NB4 (cell line): ENCODE measurements at regions not wholly inside any gene's neighbourhood (a gene's known extent, or its start where the extent isn't known, plus 50 kb on each side); places are given as distances from the start of the nearest gene placed in this dataset.
"Not testable (repeated sequence)": the region's sequence is repeated elsewhere in the genome, so short reads cannot be mapped to it uniquely, and the experiment has no call there.

Experiments
- DNase-seq: peaks from one replicate; pipeline ENCODE4 v3.0.0; 2010; ENCODE audit warnings: low read depth
- H3K4me3 ChIP-seq: one replicate; pipeline ENCODE4 v1.5.1; 2011; ENCODE audit warnings: mild to moderate bottlenecking, low read depth, low read length, moderate library complexity
- MYC ChIP-seq: IDR thresholded peaks from 2 replicates; pipeline ENCODE4 v1.6.1; 2011; ENCODE audit warnings: low read depth, low read length
- POLR2A ChIP-seq: IDR thresholded peaks from 2 replicates; pipeline ENCODE4 v1.6.1; 2011; ENCODE audit warnings: mild to moderate bottlenecking; ENCODE audit not compliant: insufficient read length; ENCODE audit errors: extremely low read depth
- TF ChIP-seq, protein P1 (sequence below): IDR thresholded peaks from one replicate; pipeline ENCODE4 v1.5.1; 2012; ENCODE audit warnings: low read depth, low read length
- TF ChIP-seq, protein P2 (sequence below): IDR thresholded peaks from 2 replicates; pipeline ENCODE4 v1.6.1; 2011; ENCODE audit warnings: low read depth, low read length

DNA sequence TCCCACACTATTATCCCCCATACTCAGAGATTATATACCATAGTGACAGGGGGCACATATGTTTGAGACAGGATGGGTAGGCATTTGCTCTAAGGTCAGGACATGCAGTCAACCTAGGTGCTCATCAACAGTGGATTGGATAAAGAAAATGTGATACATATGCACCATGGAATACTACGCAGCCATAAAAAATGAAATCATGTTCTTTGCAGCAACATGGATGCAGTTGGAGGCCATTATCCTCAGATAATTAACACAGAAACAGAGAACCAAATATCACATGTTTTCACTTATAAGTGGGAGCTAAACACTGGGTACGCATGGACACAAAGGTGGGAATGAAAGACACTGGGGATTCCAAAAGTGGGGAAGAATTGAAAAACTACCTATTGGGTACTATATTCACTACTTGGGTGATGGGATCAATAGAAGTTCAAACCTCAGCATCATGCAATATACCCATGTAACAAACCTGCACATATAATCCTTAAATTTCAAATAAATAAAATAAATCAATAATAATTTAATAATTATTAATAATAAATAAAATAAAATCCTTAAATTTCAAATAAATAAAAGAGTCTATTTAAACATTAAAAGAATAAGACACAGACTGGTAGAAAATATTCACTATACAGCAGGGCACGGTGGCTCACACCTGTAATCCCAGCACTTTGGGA lies 160.1 kb upstream of the CNOT2 start:
- no peak for TF ChIP-seq MYC
- TF ChIP-seq POLR2A = no peak
- TF ChIP-seq, protein P1, sequence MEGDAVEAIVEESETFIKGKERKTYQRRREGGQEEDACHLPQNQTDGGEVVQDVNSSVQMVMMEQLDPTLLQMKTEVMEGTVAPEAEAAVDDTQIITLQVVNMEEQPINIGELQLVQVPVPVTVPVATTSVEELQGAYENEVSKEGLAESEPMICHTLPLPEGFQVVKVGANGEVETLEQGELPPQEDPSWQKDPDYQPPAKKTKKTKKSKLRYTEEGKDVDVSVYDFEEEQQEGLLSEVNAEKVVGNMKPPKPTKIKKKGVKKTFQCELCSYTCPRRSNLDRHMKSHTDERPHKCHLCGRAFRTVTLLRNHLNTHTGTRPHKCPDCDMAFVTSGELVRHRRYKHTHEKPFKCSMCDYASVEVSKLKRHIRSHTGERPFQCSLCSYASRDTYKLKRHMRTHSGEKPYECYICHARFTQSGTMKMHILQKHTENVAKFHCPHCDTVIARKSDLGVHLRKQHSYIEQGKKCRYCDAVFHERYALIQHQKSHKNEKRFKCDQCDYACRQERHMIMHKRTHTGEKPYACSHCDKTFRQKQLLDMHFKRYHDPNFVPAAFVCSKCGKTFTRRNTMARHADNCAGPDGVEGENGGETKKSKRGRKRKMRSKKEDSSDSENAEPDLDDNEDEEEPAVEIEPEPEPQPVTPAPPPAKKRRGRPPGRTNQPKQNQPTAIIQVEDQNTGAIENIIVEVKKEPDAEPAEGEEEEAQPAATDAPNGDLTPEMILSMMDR = no peak
- TF ChIP-seq, protein P2, sequence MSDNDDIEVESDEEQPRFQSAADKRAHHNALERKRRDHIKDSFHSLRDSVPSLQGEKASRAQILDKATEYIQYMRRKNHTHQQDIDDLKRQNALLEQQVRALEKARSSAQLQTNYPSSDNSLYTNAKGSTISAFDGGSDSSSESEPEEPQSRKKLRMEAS = no peak
- DNase-seq = no peak
- H3K4me3 ChIP-seq = no peak overlapping the region

DNA sequence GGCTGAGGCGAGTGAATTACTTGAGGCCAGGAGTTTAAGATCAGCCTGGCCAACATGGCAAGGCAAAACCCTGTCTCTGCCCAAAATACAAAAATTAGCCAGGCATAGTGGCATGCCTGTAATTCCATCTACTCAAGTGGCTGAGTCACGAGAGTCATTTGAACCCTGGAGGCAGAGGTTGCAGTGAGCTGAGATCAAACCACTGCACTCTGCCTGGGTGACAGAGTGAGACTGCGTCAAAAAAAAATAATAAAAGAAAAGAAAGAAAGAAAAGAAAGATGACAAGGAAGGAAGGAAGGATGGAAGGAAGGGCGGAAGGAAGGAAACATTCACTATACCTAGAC lies 159.6 kb upstream of the CNOT2 start:
- TF ChIP-seq, protein P1 = no peak
- TF ChIP-seq, protein P2 = no peak
- no peak for TF ChIP-seq POLR2A
- no peak for TF ChIP-seq MYC
- no peak for DNase-seq
- H3K4me3 ChIP-seq = no peak overlapping the region

DNA sequence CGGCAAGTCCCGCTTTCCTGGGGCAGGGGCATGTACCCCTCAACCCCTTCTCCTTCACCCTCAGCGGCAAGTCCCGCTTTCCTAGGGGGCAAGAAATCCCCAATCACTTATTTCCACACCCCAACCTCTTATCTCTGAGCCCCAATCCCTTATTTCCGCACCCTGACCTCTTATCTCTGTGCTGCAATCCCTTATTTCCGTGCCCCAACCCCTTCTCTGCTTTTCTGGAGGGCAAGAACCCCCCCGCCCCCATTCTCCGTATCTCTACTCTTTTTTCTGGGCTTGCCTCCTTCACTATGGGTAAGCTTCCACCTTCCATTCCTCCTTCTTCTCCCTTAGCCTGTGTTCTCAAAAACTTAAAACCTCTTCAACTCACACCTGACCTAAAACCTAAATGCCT lies 156.9 kb upstream of the CNOT2 start:
- not testable (repeated sequence) for H3K4me3 ChIP-seq, DNase-seq

DNA sequence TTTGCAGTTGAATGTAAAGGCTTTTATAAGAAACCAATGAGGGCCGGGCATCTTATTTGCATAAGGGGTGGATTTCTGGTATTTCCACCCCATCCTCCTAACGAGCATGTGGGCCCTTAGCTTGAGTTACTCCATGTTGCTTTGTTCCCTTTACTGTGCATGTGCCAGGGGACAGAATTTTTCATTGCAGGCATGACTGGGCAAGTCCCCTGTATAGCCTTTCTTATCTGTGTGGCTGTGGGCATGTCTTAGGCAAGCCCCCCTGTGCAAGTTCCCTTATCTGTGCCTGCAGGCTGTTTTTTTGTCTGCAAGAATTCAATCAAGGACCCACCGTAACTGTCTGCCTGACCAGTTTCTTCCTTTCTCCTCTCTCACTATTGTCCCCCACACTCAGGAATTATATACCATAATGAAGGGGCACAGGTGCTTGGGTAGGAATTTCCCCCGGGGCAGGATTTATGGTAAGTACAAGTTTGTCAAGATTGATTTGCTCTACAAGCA lies 152.2 kb upstream of the CNOT2 start:
- peak; percentile 10 for DNase-seq
- no peak overlapping the region for H3K4me3 ChIP-seq
- TF ChIP-seq POLR2A = no peak
- TF ChIP-seq, protein P1 = no peak
- no peak for TF ChIP-seq MYC

DNA sequence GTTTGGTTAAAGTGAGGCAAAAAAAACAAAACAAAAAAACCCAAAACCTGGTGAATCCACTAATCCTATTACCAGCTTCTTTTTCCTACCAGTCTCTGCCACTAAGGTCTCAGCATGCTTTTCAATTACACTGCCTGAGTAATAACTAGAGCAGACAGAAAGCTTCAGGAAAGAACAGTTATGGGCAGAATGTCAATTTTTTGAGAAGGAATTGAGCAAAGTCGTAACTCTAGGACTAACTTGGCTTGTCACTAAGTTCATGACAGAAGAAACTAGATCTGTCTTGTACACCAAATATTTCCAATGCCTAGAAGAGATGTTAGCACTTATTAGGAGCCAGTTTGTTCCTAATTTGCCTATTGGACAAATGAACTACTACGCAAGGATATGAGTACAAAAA lies 148.8 kb upstream of the CNOT2 start:
- H3K4me3 ChIP-seq = no peak overlapping the region
- TF ChIP-seq, protein P2 = no peak
- no peak for TF ChIP-seq POLR2A
- DNase-seq = no peak

DNA sequence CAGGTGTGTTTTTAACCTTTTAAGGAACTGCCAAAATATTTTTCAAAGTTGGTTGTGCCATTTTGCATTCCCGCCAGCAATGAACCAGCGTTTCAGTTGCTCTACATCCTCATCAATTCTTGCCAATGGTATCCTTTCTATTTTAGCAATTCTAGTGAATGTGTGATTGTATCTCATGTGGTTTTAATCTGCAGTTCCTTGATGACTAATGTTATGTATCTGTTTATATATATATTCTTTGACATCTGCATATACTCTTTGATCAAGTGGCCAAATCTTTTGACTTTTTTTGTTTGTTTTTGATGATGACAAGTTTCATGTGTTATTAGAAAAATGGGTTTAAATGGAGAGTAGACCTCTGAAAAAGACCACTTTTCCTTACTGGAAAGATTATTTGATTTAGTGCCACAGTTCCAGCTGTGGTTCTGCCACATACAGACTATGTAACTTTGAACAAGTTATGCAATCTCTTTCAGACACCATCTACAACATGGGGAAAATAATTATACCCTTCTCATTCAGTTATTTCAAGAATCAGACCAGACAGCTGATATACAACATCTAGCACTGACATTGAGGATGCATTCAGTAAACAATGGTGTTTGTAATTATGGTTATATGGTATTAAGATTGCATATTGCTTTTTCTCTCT lies 146.3 kb upstream of the CNOT2 start:
- no peak for DNase-seq
- H3K4me3 ChIP-seq = no peak overlapping the region
- no peak for TF ChIP-seq MYC
- TF ChIP-seq, protein P1 = no peak

DNA sequence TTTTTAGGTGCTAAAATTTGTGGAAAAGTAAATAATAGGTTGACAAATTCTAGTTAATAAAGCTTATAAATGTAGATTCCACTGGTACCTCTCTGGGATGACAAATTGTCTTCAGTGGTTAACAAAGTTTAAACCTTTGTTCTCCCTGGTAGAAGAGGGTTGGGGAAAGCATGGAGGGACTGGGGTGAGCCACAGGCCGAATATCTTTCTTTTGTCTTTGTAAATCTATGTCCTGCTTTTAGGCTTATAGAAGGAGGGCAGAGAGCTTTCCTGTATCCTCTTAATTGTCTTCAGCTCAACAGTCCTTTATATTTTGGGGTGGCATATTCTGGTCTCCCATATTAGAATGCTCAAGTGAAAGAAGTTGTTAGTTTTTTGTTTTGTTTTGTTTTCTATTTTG lies 142.2 kb upstream of the CNOT2 start:
- no peak for DNase-seq

More for the DNA sequence above, 142.2 kb upstream of the CNOT2 start:
- no peak overlapping the region for H3K4me3 ChIP-seq
- no peak for TF ChIP-seq POLR2A
- no peak for TF ChIP-seq MYC
- TF ChIP-seq, protein P1 = no peak
- TF ChIP-seq, protein P2 = no peak
